Thyroid gland (tissue), 4 donors: ENCODE measurements at regions not wholly inside any gene's neighbourhood (a gene's known extent, or its start where the extent isn't known, plus 50 kb on each side); places are given as distances from the start of the nearest gene placed in this dataset.

Source experiments
- POLR2A ChIP-seq, 2 donors: fragments of 450-650 bp; IDR thresholded peaks; one replicate each; pipeline ENCODE4 v1.6.1; 2017; ENCODE audit warnings: antibody characterized with exemption in 2 of 2, mild to moderate bottlenecking in 2 of 2, moderate library complexity in 1 of 2
- TF ChIP-seq, protein P1 (sequence below), 6 experiments: fragments of 200-600 bp in 3 of 6; fragments of 450-650 bp in 3 of 6; sonication (generic) in 3 of 6; IDR thresholded peaks; one replicate each; pipeline ENCODE4 v1.5.1; 2016 to 2019; ENCODE audit warnings: antibody characterized with exemption in 6 of 6, mild to moderate bottlenecking in 2 of 6, inconsistent platforms in 1 of 6, moderate library complexity in 1 of 6

DNA sequence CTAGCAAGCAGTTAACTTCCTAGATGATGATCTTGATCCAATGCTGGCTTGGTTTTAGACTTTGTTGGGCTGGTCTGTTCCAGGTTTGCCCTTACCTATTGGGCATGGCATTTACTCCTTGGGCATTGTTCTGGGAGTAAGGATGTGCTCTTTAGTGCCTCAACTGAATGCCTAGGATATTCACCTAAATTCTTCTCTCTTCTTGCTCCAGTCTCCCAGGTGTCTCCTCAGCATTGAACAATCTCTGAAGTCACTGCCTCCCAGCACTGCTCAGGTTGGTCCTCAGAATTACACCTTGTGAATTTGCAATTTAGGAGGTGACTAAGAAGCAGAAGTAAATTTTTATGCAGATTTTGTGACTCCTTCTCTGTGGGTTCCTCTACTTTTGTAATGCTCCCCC lies 307.7 kb upstream of the COL3A1 start:
- TF ChIP-seq, protein P1, sequence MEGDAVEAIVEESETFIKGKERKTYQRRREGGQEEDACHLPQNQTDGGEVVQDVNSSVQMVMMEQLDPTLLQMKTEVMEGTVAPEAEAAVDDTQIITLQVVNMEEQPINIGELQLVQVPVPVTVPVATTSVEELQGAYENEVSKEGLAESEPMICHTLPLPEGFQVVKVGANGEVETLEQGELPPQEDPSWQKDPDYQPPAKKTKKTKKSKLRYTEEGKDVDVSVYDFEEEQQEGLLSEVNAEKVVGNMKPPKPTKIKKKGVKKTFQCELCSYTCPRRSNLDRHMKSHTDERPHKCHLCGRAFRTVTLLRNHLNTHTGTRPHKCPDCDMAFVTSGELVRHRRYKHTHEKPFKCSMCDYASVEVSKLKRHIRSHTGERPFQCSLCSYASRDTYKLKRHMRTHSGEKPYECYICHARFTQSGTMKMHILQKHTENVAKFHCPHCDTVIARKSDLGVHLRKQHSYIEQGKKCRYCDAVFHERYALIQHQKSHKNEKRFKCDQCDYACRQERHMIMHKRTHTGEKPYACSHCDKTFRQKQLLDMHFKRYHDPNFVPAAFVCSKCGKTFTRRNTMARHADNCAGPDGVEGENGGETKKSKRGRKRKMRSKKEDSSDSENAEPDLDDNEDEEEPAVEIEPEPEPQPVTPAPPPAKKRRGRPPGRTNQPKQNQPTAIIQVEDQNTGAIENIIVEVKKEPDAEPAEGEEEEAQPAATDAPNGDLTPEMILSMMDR (IDR thresholded peaks at IDR 0.05): no peak
- TF ChIP-seq POLR2A (IDR thresholded peaks at IDR 0.05): no peak
